HepG2 (cell line): ENCODE measurements at regions not wholly inside any gene's neighbourhood (a gene's known extent, or its start where the extent isn't known, plus 50 kb on each side); places are given as distances from the start of the nearest gene placed in this dataset.

Source experiments
- ATAC-seq: fragments of 200-7000 bp; cut with Tn5 transposase; 3 replicates; pipeline ENCODE4 v1.9.1; 2020; ENCODE audit warnings: mild to moderate bottlenecking, moderate library complexity
- BruUV-seq: library from RNA; stranded (reverse); fragments of 400-500 nt; replicated peaks from 2 replicates; lab custom pipeline; 2021; lab: Mats Ljungman, UMichigan
- CTCF ChIA-PET: fragments of 300-600 bp; formaldehyde crosslinking; extraction: SDS; loops from one replicate; lab custom pipeline; 2021; ENCODE audit warnings: low total read pairs, inconsistent platforms, low intra/inter-chr PET ratio; lab: Yijun Ruan, JAX
- POLR2A ChIA-PET: fragments of 350-600 bp; sonication (Branson Sonifier 250); formaldehyde crosslinking; loops from one replicate; lab custom pipeline; 2020; ENCODE audit warnings: antibody characterized with exemption, inconsistent platforms; lab: Yijun Ruan, JAX
- DNase-seq: peaks from one replicate; pipeline ENCODE4 v3.0.0-alpha.2; 2015; ENCODE audit warnings: low spot score
- FAIRE-seq: peaks from 3 replicates; lab custom pipeline; 2011; peaks lifted over from hg19 to GRCh38; lab: Jason Lieb, UNC
- H2AFZ ChIP-seq: one replicate; pipeline ENCODE4 v1.6.1; 2011; ENCODE audit warnings: low read length, inconsistent platforms
- H3K27ac ChIP-seq: fragments of 300-600 bp; 3 replicates; pipeline ENCODE4 v1.8.0; 2011; ENCODE audit warnings: mixed run types, mild to moderate bottlenecking, mixed read lengths, low read length, inconsistent platforms; ENCODE audit not compliant: insufficient read depth; ENCODE audit errors: extremely low read length
- H3K27me3 ChIP-seq, 2 experiments: fragments of 200-600 bp in 1 of 2; 2 replicates in 1 of 2; 3 replicates in 1 of 2; pipeline versions ENCODE4 v1.6.0 to v1.8.0; 2011; ENCODE audit warnings: low read length in 2 of 2, mild to moderate bottlenecking in 2 of 2, moderate library complexity in 2 of 2, inconsistent platforms in 1 of 2; ENCODE audit not compliant: insufficient read depth in 2 of 2, control insufficient read depth in 1 of 2
- H3K36me3 ChIP-seq, 2 experiments: fragments of 200-600 bp in 1 of 2; replicated peaks in 1 of 2; 2 replicates in 1 of 2; 3 replicates in 1 of 2; pipeline versions ENCODE4 v1.5.1 to v1.8.0; 2011; ENCODE audit warnings: low read length in 2 of 2, inconsistent platforms in 1 of 2; ENCODE audit not compliant: insufficient read depth in 2 of 2, control insufficient read depth in 1 of 2
- H3K4me1 ChIP-seq: 2 replicates; pipeline ENCODE4 v1.5.1; 2012; ENCODE audit warnings: low read length, inconsistent platforms; ENCODE audit not compliant: insufficient read depth
- H3K4me2 ChIP-seq: 2 replicates; pipeline ENCODE4 v1.6.0; 2011; ENCODE audit warnings: low read depth, low read length, inconsistent platforms
- H3K4me3 ChIP-seq, 3 experiments: fragments of 200-600 bp in 1 of 3; sonication (generic), shearing (Covaris generic) in 1 of 3; replicated peaks in 1 of 3; 2 replicates each; pipeline ENCODE4 v1.5.1; 2011 to 2016; ENCODE audit warnings: low read length in 3 of 3, inconsistent platforms in 2 of 3, low read depth in 2 of 3, mild to moderate bottlenecking in 2 of 3, control low read depth in 1 of 3, mixed read lengths in 1 of 3; ENCODE audit not compliant: insufficient read depth in 1 of 3
- H3K79me2 ChIP-seq: one replicate; pipeline ENCODE4 v1.6.1; 2011; ENCODE audit warnings: low read length, inconsistent platforms; ENCODE audit not compliant: insufficient read depth
- H3K9ac ChIP-seq: 2 replicates; pipeline ENCODE4 v1.6.0; 2011; ENCODE audit warnings: mild to moderate bottlenecking, low read depth, low read length, inconsistent platforms; ENCODE audit not compliant: insufficient read depth
- H3K9me3 ChIP-seq: 2 replicates; pipeline ENCODE4 v1.5.1; 2012; ENCODE audit warnings: mild to moderate bottlenecking, low read length
- H4K20me1 ChIP-seq: 2 replicates; pipeline ENCODE4 v1.6.0; 2011; ENCODE audit warnings: inconsistent platforms, mild to moderate bottlenecking, low read length, moderate library complexity; ENCODE audit not compliant: insufficient read depth
- ARNT ChIP-seq: fragments of 450-650 bp; IDR thresholded peaks from 2 replicates; pipeline ENCODE4 v1.6.1; 2017
- ARNTL ChIP-seq: sonication (generic); formaldehyde crosslinking; IDR thresholded peaks from 2 replicates; pipeline ENCODE4 v1.4.0; 2020; ENCODE audit warnings: mild to moderate bottlenecking, missing genetic modification reagents
- ASH2L ChIP-seq: fragments of 300-600, 200-600 bp; sonication (generic); IDR thresholded peaks from 2 replicates; pipeline ENCODE4 v1.7.0; 2017; ENCODE audit warnings: low read depth, mild to moderate bottlenecking, moderate library complexity, mixed read lengths, low read length; ENCODE audit not compliant: insufficient read length
- ATF1 ChIP-seq: IDR thresholded peaks from 2 replicates; pipeline ENCODE4 v1.6.1; 2016; ENCODE audit warnings: mild to moderate bottlenecking, control low read depth
- FOXM1 ChIP-seq: sonication (generic); formaldehyde crosslinking; IDR thresholded peaks from 2 replicates; pipeline ENCODE4 v1.5.0; 2020; ENCODE audit warnings: missing genetic modification reagents
- KDM3A ChIP-seq: IDR thresholded peaks from 2 replicates; pipeline ENCODE4 v1.6.1; 2018; ENCODE audit warnings: low read depth, missing compliant biosample characterization
- KMT2B ChIP-seq: IDR thresholded peaks from 2 replicates; pipeline ENCODE4 v1.6.1; 2016; ENCODE audit warnings: missing genetic modification reagents, missing compliant biosample characterization
- MEF2D ChIP-seq: sonication (generic); formaldehyde crosslinking; IDR thresholded peaks from 2 replicates; pipeline ENCODE4 v1.5.1; 2020; ENCODE audit warnings: mild to moderate bottlenecking, missing genetic modification reagents
- MLLT10 ChIP-seq: sonication (generic); formaldehyde crosslinking; IDR thresholded peaks from 2 replicates; pipeline ENCODE4 v1.4.0; 2020; ENCODE audit warnings: missing genetic modification reagents
- NR2F2 ChIP-seq: IDR thresholded peaks from 2 replicates; pipeline ENCODE4 v1.6.1; 2012; ENCODE audit warnings: low read depth, inconsistent platforms, borderline replicate concordance
- PRPF4 ChIP-seq: fragments of 200-400 bp; formaldehyde crosslinking; IDR thresholded peaks from 2 replicates; pipeline ENCODE4 v1.6.1; 2016; ENCODE audit warnings: low read length, low read depth; ENCODE audit not compliant: poor library complexity, severe bottlenecking
- SALL1 ChIP-seq: sonication (generic); formaldehyde crosslinking; IDR thresholded peaks from 2 replicates; pipeline ENCODE4 v1.8.0; 2022; ENCODE audit warnings: mild to moderate bottlenecking, missing genetic modification reagents
- ZNF670 ChIP-seq: sonication (generic); formaldehyde crosslinking; IDR thresholded peaks from 2 replicates; pipeline ENCODE4 v1.8.0; 2022; ENCODE audit warnings: mild to moderate bottlenecking, missing genetic modification reagents, borderline replicate concordance
- WGBS: methylation state at CpG from one replicate; pipeline ENCODE4 v1.1.6; 2017; ENCODE audit warnings: low lambda C conversion rate; 5-methylcytosine and 5-hydroxymethylcytosine counted together
- in situ Hi-C: cut with HindIII; loops from 2 replicates; pipeline ENCODE4 v1.10.0; 2017; ENCODE audit warnings: low pct_unique_long_range_greater_than_20kb; ENCODE audit not compliant: extremely low pct_ligation_motif_present
- intact Hi-C: fragments of 100-400 bp; cut with micrococcal nuclease; formaldehyde crosslinking; loops from one replicate; pipeline ENCODE4 v1.10.0; 2022; ENCODE audit not compliant: unreplicated experiment
- TF ChIP-seq, protein P1 (sequence below): sonication (generic); formaldehyde crosslinking; conservative IDR thresholded peaks from 2 replicates; pipeline ENCODE4 v1.4.0; 2020; ENCODE audit warnings: missing genetic modification reagents
- TF ChIP-seq, protein P2 (sequence below): sonication (generic); formaldehyde crosslinking; conservative IDR thresholded peaks from 2 replicates; pipeline ENCODE4 v1.4.0; 2020; ENCODE audit warnings: missing genetic modification reagents

GRCh38 chr5:62727861-62728260 is 149.2 kb downstream of the LRRC70 start:
- Histone ChIP-seq H4K20me1 (no peaks in the 10 kb centered on the region), H3K4me2 (no peak overlapping the region), H3K4me3 (no peak overlapping the region), H3K4me1 (no peaks in the 10 kb centered on the region), H3K9ac (no peak overlapping the region), H2AFZ (no peak overlapping the region), H3K36me3 (no peaks in the 10 kb centered on the region), H3K79me2 (no peaks in the 10 kb centered on the region), H3K27ac (no peak overlapping the region), H3K9me3 (no peaks in the 10 kb centered on the region), H3K27me3 (no peaks in the 10 kb centered on the region)
- CTCF ChIA-PET, result no interaction called here
- TF ChIP-seq MLLT10 (no peak), MEF2D (CRISPR knock-in tag) (no peak), KMT2B (CRISPR knock-in tag) (no peak), ARNT (no peak), PRPF4 (no peak), KDM3A (no peak), ZNF670 (CRISPR knock-in tag) (no peak), ARNTL (CRISPR knock-in tag) (no peak), ATF1 (no peak), FOXM1 (CRISPR knock-in tag) (no peak), NR2F2 (no peak), ASH2L (no peak), SALL1 (CRISPR knock-in tag) (no peak)
- TF ChIP-seq, protein P1, sequence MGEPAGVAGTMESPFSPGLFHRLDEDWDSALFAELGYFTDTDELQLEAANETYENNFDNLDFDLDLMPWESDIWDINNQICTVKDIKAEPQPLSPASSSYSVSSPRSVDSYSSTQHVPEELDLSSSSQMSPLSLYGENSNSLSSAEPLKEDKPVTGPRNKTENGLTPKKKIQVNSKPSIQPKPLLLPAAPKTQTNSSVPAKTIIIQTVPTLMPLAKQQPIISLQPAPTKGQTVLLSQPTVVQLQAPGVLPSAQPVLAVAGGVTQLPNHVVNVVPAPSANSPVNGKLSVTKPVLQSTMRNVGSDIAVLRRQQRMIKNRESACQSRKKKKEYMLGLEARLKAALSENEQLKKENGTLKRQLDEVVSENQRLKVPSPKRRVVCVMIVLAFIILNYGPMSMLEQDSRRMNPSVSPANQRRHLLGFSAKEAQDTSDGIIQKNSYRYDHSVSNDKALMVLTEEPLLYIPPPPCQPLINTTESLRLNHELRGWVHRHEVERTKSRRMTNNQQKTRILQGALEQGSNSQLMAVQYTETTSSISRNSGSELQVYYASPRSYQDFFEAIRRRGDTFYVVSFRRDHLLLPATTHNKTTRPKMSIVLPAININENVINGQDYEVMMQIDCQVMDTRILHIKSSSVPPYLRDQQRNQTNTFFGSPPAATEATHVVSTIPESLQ (CRISPR knock-in tag), result no peak
- TF ChIP-seq, protein P2, sequence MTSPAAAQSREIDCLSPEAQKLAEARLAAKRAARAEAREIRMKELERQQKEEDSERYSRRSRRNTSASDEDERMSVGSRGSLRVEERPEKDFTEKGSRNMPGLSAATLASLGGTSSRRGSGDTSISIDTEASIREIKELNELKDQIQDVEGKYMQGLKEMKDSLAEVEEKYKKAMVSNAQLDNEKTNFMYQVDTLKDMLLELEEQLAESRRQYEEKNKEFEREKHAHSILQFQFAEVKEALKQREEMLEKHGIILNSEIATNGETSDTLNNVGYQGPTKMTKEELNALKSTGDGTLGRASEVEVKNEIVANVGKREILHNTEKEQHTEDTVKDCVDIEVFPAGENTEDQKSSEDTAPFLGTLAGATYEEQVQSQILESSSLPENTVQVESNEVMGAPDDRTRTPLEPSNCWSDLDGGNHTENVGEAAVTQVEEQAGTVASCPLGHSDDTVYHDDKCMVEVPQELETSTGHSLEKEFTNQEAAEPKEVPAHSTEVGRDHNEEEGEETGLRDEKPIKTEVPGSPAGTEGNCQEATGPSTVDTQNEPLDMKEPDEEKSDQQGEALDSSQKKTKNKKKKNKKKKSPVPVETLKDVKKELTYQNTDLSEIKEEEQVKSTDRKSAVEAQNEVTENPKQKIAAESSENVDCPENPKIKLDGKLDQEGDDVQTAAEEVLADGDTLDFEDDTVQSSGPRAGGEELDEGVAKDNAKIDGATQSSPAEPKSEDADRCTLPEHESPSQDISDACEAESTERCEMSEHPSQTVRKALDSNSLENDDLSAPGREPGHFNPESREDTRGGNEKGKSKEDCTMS (CRISPR knock-in tag), result no peak
- 0% methylated on average over 2 of the region's 2 CpGs for WGBS
- no peak for FAIRE-seq
- in situ Hi-C loops, result no loop called here
- no peak for DNase-seq
- BruUV-seq, result no TSS peak
- POLR2A ChIA-PET, result no interaction called here
- intact Hi-C loops, result loop anchor here (10.0 kb wide), 1 partner anchor 63 kb away; no protein-coding TSS in a partner anchor
- ATAC-seq, result no peak
